HEK293T (cell line): ENCODE measurements at regions not wholly inside any gene's neighbourhood (a gene's known extent, or its start where the extent isn't known, plus 50 kb on each side); places are given as distances from the start of the nearest gene placed in this dataset.

Experiments used
- BHLHE40 ChIP-seq: fragments of 450-650 bp; IDR thresholded peaks from 2 replicates; pipeline ENCODE4 v1.6.1; 2016; ENCODE audit warnings: mild to moderate bottlenecking, moderate library complexity, borderline replicate concordance
- CTBP1 ChIP-seq: fragments of 450-650 bp; IDR thresholded peaks from 2 replicates; pipeline ENCODE4 v1.6.1; 2016; ENCODE audit warnings: borderline replicate concordance
- ELF4 ChIP-seq: fragments of 450-650 bp; IDR thresholded peaks from 2 replicates; pipeline ENCODE4 v1.6.1; 2017; ENCODE audit warnings: antibody characterized with exemption
- FOXK2 ChIP-seq: fragments of 450-650 bp; IDR thresholded peaks from 2 replicates; pipeline ENCODE4 v1.6.1; 2016; ENCODE audit warnings: mild to moderate bottlenecking
- FOXM1 ChIP-seq: fragments of 450-650 bp; IDR thresholded peaks from 2 replicates; pipeline ENCODE4 v1.6.1; 2017; ENCODE audit warnings: mild to moderate bottlenecking, borderline replicate concordance
- HDGF ChIP-seq: fragments of 450-650 bp; IDR thresholded peaks from 2 replicates; pipeline ENCODE4 v1.6.1; 2017; ENCODE audit warnings: antibody characterized with exemption, borderline replicate concordance
- L3MBTL2 ChIP-seq: fragments of 450-650 bp; conservative IDR thresholded peaks from 2 replicates; pipeline ENCODE4 v1.6.1; 2016; ENCODE audit warnings: mild to moderate bottlenecking
- LEF1 ChIP-seq: fragments of 450-650 bp; IDR thresholded peaks from 2 replicates; pipeline ENCODE4 v1.6.1; 2017; ENCODE audit warnings: mild to moderate bottlenecking, borderline replicate concordance
- NFRKB ChIP-seq: fragments of 450-650 bp; IDR thresholded peaks from 2 replicates; pipeline ENCODE4 v1.6.1; 2016; ENCODE audit warnings: mild to moderate bottlenecking, moderate library complexity
- PKNOX1 ChIP-seq: fragments of 450-650 bp; IDR thresholded peaks from 2 replicates; pipeline ENCODE4 v1.6.1; 2016
- SP1 ChIP-seq: fragments of 450-650 bp; IDR thresholded peaks from 2 replicates; pipeline ENCODE4 v1.6.1; 2017
- SUZ12 ChIP-seq: fragments of 450-650 bp; IDR thresholded peaks from 2 replicates; pipeline ENCODE4 v1.6.1; 2016; ENCODE audit warnings: mild to moderate bottlenecking
- ZNF384 ChIP-seq: fragments of 450-650 bp; IDR thresholded peaks from 2 replicates; pipeline ENCODE4 v1.6.1; 2016

- no peak for TF ChIP-seq BHLHE40
- TF ChIP-seq FOXM1 = no peak
- TF ChIP-seq CTBP1 = no peak
- no peak for TF ChIP-seq HDGF
- TF ChIP-seq SP1 = no peak
- no peak for TF ChIP-seq FOXK2
- TF ChIP-seq L3MBTL2 = no peak
- no peak for TF ChIP-seq SUZ12
- no peak for TF ChIP-seq PKNOX1
- no peak for TF ChIP-seq ELF4
- TF ChIP-seq NFRKB = no peak
- no peak for TF ChIP-seq LEF1
- no peak for TF ChIP-seq ZNF384
Measured at GRCh38 chr10:36373424-36374096, 731.5 kb upstream of the FZD8 start.
